Ovary (tissue), 7 donors: ENCODE measurements at regions not wholly inside any gene's neighbourhood (a gene's known extent, or its start where the extent isn't known, plus 50 kb on each side); places are given as distances from the start of the nearest gene placed in this dataset.

Source experiments
- DNase-seq, 5 donors: peaks; one replicate each; pipeline ENCODE4 v3.0.0-alpha.2; 2019 to 2020
- H3K27ac ChIP-seq, 2 donors: fragments of 200-600 bp; one replicate each; pipeline versions ENCODE4 v1.5.1 to v1.8.0; 2019 to 2022
- H3K27me3 ChIP-seq: fragments of 200-600 bp; one replicate; pipeline ENCODE4 v1.8.0; 2022
- H3K36me3 ChIP-seq: fragments of 200-600 bp; sonication (generic); one replicate; pipeline ENCODE4 v1.5.1; 2019
- H3K4me1 ChIP-seq: one replicate; pipeline ENCODE4 v1.8.1; 2013; ENCODE audit warnings: mild to moderate bottlenecking, moderate library complexity; ENCODE audit not compliant: insufficient read depth
- H3K4me3 ChIP-seq: fragments of 200-600 bp; sonication (generic); one replicate; pipeline ENCODE4 v1.5.1; 2017
- H3K9me3 ChIP-seq, 2 donors: fragments of 200-600 bp in 1 of 2; sonication (generic) in 1 of 2; one replicate each; pipeline versions ENCODE4 v1.5.1 to v1.8.1; 2013 to 2019; ENCODE audit warnings: mild to moderate bottlenecking in 1 of 2, moderate library complexity in 1 of 2
- CTCF ChIP-seq, 3 donors: fragments of 450-650 bp in 2 of 3; fragments of 200-600 bp in 1 of 3; IDR thresholded peaks; one replicate each; pipeline versions ENCODE4 v1.5.1 to v1.8.0; 2016 to 2022; ENCODE audit warnings: antibody characterized with exemption in 3 of 3, mild to moderate bottlenecking in 1 of 3
- EP300 ChIP-seq: sonication (generic); formaldehyde crosslinking; IDR thresholded peaks from one replicate; pipeline ENCODE4 v1.6.1; 2017; ENCODE audit warnings: antibody characterized with exemption
- POLR2A ChIP-seq: fragments of 450-650 bp; IDR thresholded peaks from one replicate; pipeline ENCODE4 v1.6.1; 2017; ENCODE audit warnings: antibody characterized with exemption, mild to moderate bottlenecking, moderate library complexity
- WGBS, 3 donors: extraction: QIAGEN DNeasy Blood & Tissue Kit in 1 of 3; methylation state at CpG; one replicate each; pipeline versions ENCODE4 v1.1.5 to v1.1.7; 2013 to 2017; 5-methylcytosine and 5-hydroxymethylcytosine counted together
- intact Hi-C, 4 donors: fragments of 100-400 bp; cut with DNase I; formaldehyde crosslinking; loops; one replicate each; pipeline versions ENCODE4 v1.11.0 to v1.15.1; 2022 to 2023
- donor health status: DM: no; HTN: no; CAD: no; lungs with moderate emphysema.
- donor health status: DM: no; HTN: no; CAD: no.
- donor health status: Bipolar disorder and iron deficiency.
- donor health status: DM: no; HTN: no; CAD: no.
- donor health status: DM: yes; HTN: yes; CAD: no.

GRCh38 chr19:31572976-31573298, 223.7 kb upstream of the TSHZ3 start:
- Histone ChIP-seq H3K27ac (no peak overlapping the region), H3K4me3 (no peak overlapping the region), H3K27me3 (no peaks in the 10 kb centered on the region), H3K4me1 (no peaks in the 10 kb centered on the region), H3K9me3 (no peaks in the 10 kb centered on the region), H3K36me3 (no peaks in the 10 kb centered on the region)
- no peak for DNase-seq
- intact Hi-C loops: no loop called here
- TF ChIP-seq POLR2A (no peak), EP300 (no peak), CTCF (IDR thresholded peaks at IDR 0.05) (no peak)
- 93% methylated on average over 8 of the region's 8 CpGs for WGBS, 3 donors

- no peak overlapping the region for H3K27ac ChIP-seq
- no peak overlapping the region for H3K4me3 ChIP-seq
- no peaks in the 10 kb centered on the region for H3K36me3 ChIP-seq
- intact Hi-C loops: no loop called here
- no peak for DNase-seq
- no peaks in the 10 kb centered on the region for H3K27me3 ChIP-seq
- 78 to 83% (median 80%) methylated on average over 14 of the region's 14 CpGs for WGBS, 3 donors
- no peaks in the 10 kb centered on the region for H3K4me1 ChIP-seq
- H3K9me3 ChIP-seq: no peaks in the 10 kb centered on the region
- TF ChIP-seq POLR2A (no peak), EP300 (no peak), CTCF (IDR thresholded peaks at IDR 0.05) (no peak)
Measured at GRCh38 chr19:31574251-31574973, 225.2 kb upstream of the TSHZ3 start.

GRCh38 chr19:31575846-31576335, 226.7 kb upstream of the TSHZ3 start:
- intact Hi-C loops: no loop called here
- Histone ChIP-seq H3K27ac (no peak overlapping the region), H3K4me3 (no peak overlapping the region), H3K27me3 (no peaks in the 10 kb centered on the region), H3K36me3 (no peaks in the 10 kb centered on the region), H3K4me1 (no peaks in the 10 kb centered on the region), H3K9me3 (no peaks in the 10 kb centered on the region)
- no peak for DNase-seq
- TF ChIP-seq CTCF (IDR thresholded peaks at IDR 0.05) (no peak), EP300 (no peak)
- WGBS, 3 donors: 88 to 95% (median 92%) methylated on average over 11 of the region's 11 CpGs

- intact Hi-C loops: no loop called here
- Histone ChIP-seq H3K36me3 (no peaks in the 10 kb centered on the region), H3K27ac (no peak overlapping the region), H3K27me3 (no peaks in the 10 kb centered on the region), H3K4me3 (no peak overlapping the region), H3K4me1 (peaks cover 1% of the 10 kb centered on the region), H3K9me3 (no peaks in the 10 kb centered on the region)
- TF ChIP-seq POLR2A: no peak
- TF ChIP-seq EP300: no peak
- TF ChIP-seq CTCF (IDR thresholded peaks at IDR 0.05): no peak
- DNase-seq: no peak
- WGBS, 3 donors: 89 to 100% (median 97%) methylated on average over 3 of the region's 3 CpGs
Measured at GRCh38 chr19:31578326-31578725, 229.1 kb upstream of the TSHZ3 start.
